ENCODE measurements at regions not wholly inside any gene's neighbourhood (a gene's known extent, or its start where the extent isn't known, plus 50 kb on each side); places are given as distances from the start of the nearest gene placed in this dataset.

DNA sequence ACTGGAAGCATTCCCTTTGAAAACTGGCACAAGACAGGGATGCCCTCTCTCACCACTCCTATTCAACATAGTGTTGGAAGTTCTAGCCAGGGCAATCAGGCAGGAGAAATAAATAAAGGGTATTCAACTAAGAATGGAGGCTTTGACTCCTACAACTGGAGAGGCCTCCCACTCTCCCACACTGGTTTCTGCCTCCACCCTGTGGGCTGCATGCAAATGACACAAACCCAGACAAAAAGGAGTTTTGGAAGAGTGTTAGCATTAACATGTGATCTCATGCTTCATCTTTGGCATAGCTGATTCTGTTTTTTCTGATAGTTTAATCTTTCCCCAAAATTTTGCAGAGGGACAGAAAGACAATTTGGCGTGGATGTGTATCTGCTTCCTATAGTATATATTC lies 80.8 kb upstream of the IQCM start:
- TF ChIP-seq POLR2A (IDR thresholded peaks at IDR 0.05; ENCODE audit: low read depth, low read length), result no peak
- no peak for TF ChIP-seq SPI1 (IDR thresholded peaks at IDR 0.05; ENCODE audit: low read depth, low read length)
- TF ChIP-seq PAX5 (IDR thresholded peaks at IDR 0.05; ENCODE audit: insufficient read depth, low read length, severe bottlenecking), result no peak
- no peak for TF ChIP-seq POLR2AphosphoS5 (IDR thresholded peaks at IDR 0.05; ENCODE audit: low read depth, low read length)

All from GM12891 (cell line).